GM21423 (cell line): ENCODE measurements at regions not wholly inside any gene's neighbourhood (a gene's known extent, or its start where the extent isn't known, plus 50 kb on each side); places are given as distances from the start of the nearest gene placed in this dataset.

Experiments used
- ATAC-seq: cut with Tn5 transposase; IDR thresholded peaks from one replicate; pipeline ENCODE4 v1.9.1; 2021; ENCODE audit warnings: mild to moderate bottlenecking, moderate library complexity; ENCODE audit not compliant: unreplicated experiment

GRCh38 chr1:219438386-219438785, 174.5 kb downstream of the ZC3H11B start:
- no peak for ATAC-seq

GRCh38 chr1:219434923-219435297, 178.0 kb downstream of the ZC3H11B start:
- ATAC-seq = no peak

GRCh38 chr1:219434285-219434922, 178.5 kb downstream of the ZC3H11B start:
- no peak for ATAC-seq

- no peak for ATAC-seq
Observed at GRCh38 chr1:219433496-219434131, 179.3 kb downstream of the ZC3H11B start.

GRCh38 chr1:219433001-219433400, 179.9 kb downstream of the ZC3H11B start:
- ATAC-seq = no peak

GRCh38 chr1:219432191-219432606, 180.7 kb downstream of the ZC3H11B start:
- no peak for ATAC-seq

GRCh38 chr1:219430419-219430818, 182.5 kb downstream of the ZC3H11B start:
- ATAC-seq = no peak

GRCh38 chr1:219428651-219429050, 184.3 kb downstream of the ZC3H11B start:
- ATAC-seq = no peak

- ATAC-seq = no peak
Observed at GRCh38 chr1:219427989-219428388, 184.9 kb downstream of the ZC3H11B start.

GRCh38 chr1:219427403-219427802, 185.5 kb downstream of the ZC3H11B start:
- ATAC-seq = peak; percentile 40

- ATAC-seq = no peak
Observed at GRCh38 chr1:219422811-219423598, 189.9 kb downstream of the ZC3H11B start.

- ATAC-seq = no peak
Observed at GRCh38 chr1:219420913-219421312, 192.0 kb downstream of the ZC3H11B start.

GRCh38 chr1:219419860-219420259, 193.0 kb downstream of the ZC3H11B start:
- no peak for ATAC-seq

- ATAC-seq = no peak
Observed at GRCh38 chr1:219419065-219419464, 193.8 kb downstream of the ZC3H11B start.

GRCh38 chr1:219417610-219418009, 195.3 kb downstream of the ZC3H11B start:
- ATAC-seq = no peak

GRCh38 chr1:219416598-219417238, 196.2 kb downstream of the ZC3H11B start:
- ATAC-seq = peak; percentile 93

- no peak for ATAC-seq
Observed at GRCh38 chr1:219415915-219416314, 197.0 kb downstream of the ZC3H11B start.

GRCh38 chr1:219415433-219415832, 197.5 kb downstream of the ZC3H11B start:
- ATAC-seq = no peak

- ATAC-seq = no peak
Observed at GRCh38 chr1:219414250-219414649, 198.7 kb downstream of the ZC3H11B start.

- no peak for ATAC-seq
Observed at GRCh38 chr1:219413536-219413935, 199.4 kb downstream of the ZC3H11B start.

GRCh38 chr1:219412772-219413171, 200.1 kb downstream of the ZC3H11B start:
- ATAC-seq = no peak
